ENCODE measurements at regions not wholly inside any gene's neighbourhood (a gene's known extent, or its start where the extent isn't known, plus 50 kb on each side); places are given as distances from the start of the nearest gene placed in this dataset.

- Histone ChIP-seq H3K79me2 (ENCODE audit: insufficient read depth, low read depth) (no peaks in the 10 kb centered on the region), H2AFZ (ENCODE audit: low read depth) (no peak overlapping the region), H3K27ac (no peak overlapping the region), H3K36me3 (ENCODE audit: insufficient read depth) (no peaks in the 10 kb centered on the region), H3K4me3 (IDR thresholded peaks at IDR 0.05; ENCODE audit: insufficient read depth, low read depth, low read length) (no peak overlapping the region), H4K20me1 (ENCODE audit: insufficient read depth) (no peaks in the 10 kb centered on the region), H3K4me2 (no peak overlapping the region), H3K27me3 (ENCODE audit: insufficient read depth, low read depth) (no peaks in the 10 kb centered on the region), H3K4me1 (ENCODE audit: low read depth, poor library complexity, severe bottlenecking) (no peaks in the 10 kb centered on the region), H3K9ac (no peak overlapping the region)
- no peak for TF ChIP-seq CTCF (conservative IDR thresholded peaks at IDR 0.05; ENCODE audit: low read depth, low read length)
Observed at GRCh38 chr6:168133168-168133561, 54.2 kb upstream of the FRMD1 start.

GRCh38 chr6:168132531-168133167, 53.6 kb upstream of the FRMD1 start:
- Histone ChIP-seq H3K36me3 (ENCODE audit: insufficient read depth) (no peaks in the 10 kb centered on the region), H3K79me2 (ENCODE audit: insufficient read depth, low read depth) (no peaks in the 10 kb centered on the region), H3K4me3 (IDR thresholded peaks at IDR 0.05; ENCODE audit: insufficient read depth, low read depth, low read length) (no peak overlapping the region), H3K9ac (no peak overlapping the region), H3K27me3 (ENCODE audit: insufficient read depth, low read depth) (no peaks in the 10 kb centered on the region), H2AFZ (ENCODE audit: low read depth) (no peak overlapping the region), H3K4me2 (no peak overlapping the region), H3K27ac (no peak overlapping the region), H3K4me1 (ENCODE audit: low read depth, poor library complexity, severe bottlenecking) (no peaks in the 10 kb centered on the region), H4K20me1 (ENCODE audit: insufficient read depth) (no peaks in the 10 kb centered on the region)
- no peak for TF ChIP-seq CTCF (conservative IDR thresholded peaks at IDR 0.05; ENCODE audit: low read depth, low read length)

GRCh38 chr6:168131464-168132415, 52.7 kb upstream of the FRMD1 start:
- H3K36me3 ChIP-seq (ENCODE audit: insufficient read depth), result no peaks in the 10 kb centered on the region
- H3K27ac ChIP-seq, result no peak overlapping the region
- H3K4me3 ChIP-seq (IDR thresholded peaks at IDR 0.05; ENCODE audit: insufficient read depth, low read depth, low read length), result no peak overlapping the region
- no peak overlapping the region for H3K4me2 ChIP-seq
- no peak overlapping the region for H2AFZ ChIP-seq (ENCODE audit: low read depth)
- H3K4me1 ChIP-seq (ENCODE audit: low read depth, poor library complexity, severe bottlenecking), result no peaks in the 10 kb centered on the region
- H3K9ac ChIP-seq, result no peak overlapping the region
- H3K79me2 ChIP-seq (ENCODE audit: insufficient read depth, low read depth), result no peaks in the 10 kb centered on the region
- H4K20me1 ChIP-seq (ENCODE audit: insufficient read depth), result no peaks in the 10 kb centered on the region
- TF ChIP-seq CTCF (conservative IDR thresholded peaks at IDR 0.05; ENCODE audit: low read depth, low read length), result no peak
- H3K27me3 ChIP-seq (ENCODE audit: insufficient read depth, low read depth), result no peaks in the 10 kb centered on the region; the same call in 1 of the 2 replicates

GRCh38 chr6:168130697-168131371, 51.8 kb upstream of the FRMD1 start:
- no peaks in the 10 kb centered on the region; the same call in 1 of the 2 replicates for H3K27me3 ChIP-seq (ENCODE audit: insufficient read depth, low read depth)
- no peaks in the 10 kb centered on the region for H3K79me2 ChIP-seq (ENCODE audit: insufficient read depth, low read depth)
- no peaks in the 10 kb centered on the region for H3K36me3 ChIP-seq (ENCODE audit: insufficient read depth)

More at GRCh38 chr6:168130697-168131371, 51.8 kb upstream of the FRMD1 start:
- Histone ChIP-seq H2AFZ (ENCODE audit: low read depth) (no peak overlapping the region), H3K9ac (no peak overlapping the region), H3K4me1 (ENCODE audit: low read depth, poor library complexity, severe bottlenecking) (no peaks in the 10 kb centered on the region), H3K27ac (no peak overlapping the region), H3K4me3 (IDR thresholded peaks at IDR 0.05; ENCODE audit: insufficient read depth, low read depth, low read length) (no peak overlapping the region), H3K4me2 (no peak overlapping the region), H4K20me1 (ENCODE audit: insufficient read depth) (no peaks in the 10 kb centered on the region)
- no peak for TF ChIP-seq CTCF (conservative IDR thresholded peaks at IDR 0.05; ENCODE audit: low read depth, low read length)
